NCI-H748 (cell line): ENCODE measurements at regions not wholly inside any gene's neighbourhood (a gene's known extent, or its start where the extent isn't known, plus 50 kb on each side); places are given as distances from the start of the nearest gene placed in this dataset.

Experiments
- DNase-seq: peaks from one replicate; lab custom pipeline; 2025; ENCODE audit not compliant: unreplicated experiment; lab: John Stamatoyannopoulos, UW

GRCh38 chr4:124018383-124019317 lies 622.1 kb downstream of the SPRY1 start:
- DNase-seq, result peak; percentile 2

GRCh38 chr4:124019749-124020549 lies 623.4 kb downstream of the SPRY1 start:
- no peak for DNase-seq

GRCh38 chr4:124025000-124025399 lies 628.4 kb downstream of the SPRY1 start:
- peak; percentile 53 for DNase-seq

- DNase-seq, result peak; percentile 64
These were observed 628.8 kb downstream of the SPRY1 start for GRCh38 chr4:124025428-124025827.

- no peak for DNase-seq
These were observed 631.6 kb downstream of the SPRY1 start for GRCh38 chr4:124028182-124028581.

- DNase-seq, result no peak
These were observed 633.6 kb downstream of the SPRY1 start for GRCh38 chr4:124030147-124030546.

GRCh38 chr4:124032035-124032434 lies 635.4 kb downstream of the SPRY1 start:
- no peak for DNase-seq

GRCh38 chr4:124035364-124036041 lies 638.9 kb downstream of the SPRY1 start:
- no peak for DNase-seq

GRCh38 chr4:124037236-124037635 lies 640.6 kb downstream of the SPRY1 start:
- DNase-seq, result no peak

GRCh38 chr4:124044330-124044729 lies 647.7 kb downstream of the SPRY1 start:
- no peak for DNase-seq

- no peak for DNase-seq
These were observed 648.3 kb downstream of the SPRY1 start for GRCh38 chr4:124044867-124045266.

- DNase-seq, result no peak
These were observed 649.6 kb downstream of the SPRY1 start for GRCh38 chr4:124046190-124046589.

GRCh38 chr4:124053872-124054538 lies 657.4 kb downstream of the SPRY1 start:
- DNase-seq, result no peak

GRCh38 chr4:124055336-124055735 lies 657.2 kb downstream of the ANKRD50 start:
- no peak for DNase-seq

GRCh38 chr4:124055896-124056295 lies 656.6 kb downstream of the ANKRD50 start:
- no peak for DNase-seq

- DNase-seq, result no peak
These were observed 652.1 kb downstream of the ANKRD50 start for GRCh38 chr4:124060261-124060918.

GRCh38 chr4:124061413-124061812 lies 651.1 kb downstream of the ANKRD50 start:
- DNase-seq, result no peak

GRCh38 chr4:124065422-124065821 lies 647.1 kb downstream of the ANKRD50 start:
- no peak for DNase-seq

GRCh38 chr4:124065936-124066335 lies 646.6 kb downstream of the ANKRD50 start:
- no peak for DNase-seq

- DNase-seq, result no peak
These were observed 645.9 kb downstream of the ANKRD50 start for GRCh38 chr4:124066595-124066994.
